ENCODE measurements at regions not wholly inside any gene's neighbourhood (a gene's known extent, or its start where the extent isn't known, plus 50 kb on each side); places are given as distances from the start of the nearest gene placed in this dataset.
"Not testable (repeated sequence)": the region's sequence is repeated elsewhere in the genome, so short reads cannot be mapped to it uniquely, and the experiment has no call there.

- DNase-seq (ENCODE audit: low spot score), result not testable (repeated sequence)
These were observed 772.6 kb downstream of the PRIM2 start for GRCh38 chr6:58090067-58090466.

- not testable (repeated sequence) for DNase-seq (ENCODE audit: low spot score)
These were observed 779.8 kb downstream of the PRIM2 start for GRCh38 chr6:58097251-58097650.

- no peak for DNase-seq (ENCODE audit: low spot score)
These were observed 796.5 kb downstream of the PRIM2 start for GRCh38 chr6:58113960-58114359.

GRCh38 chr6:58117162-58117561 is 799.7 kb downstream of the PRIM2 start:
- DNase-seq (ENCODE audit: low spot score), result not testable (repeated sequence)

GRCh38 chr6:58121616-58122015 is 804.2 kb downstream of the PRIM2 start:
- DNase-seq (ENCODE audit: low spot score), result not testable (repeated sequence)

GRCh38 chr6:58123770-58124169 is 806.3 kb downstream of the PRIM2 start:
- not testable (repeated sequence) for DNase-seq (ENCODE audit: low spot score)

- not testable (repeated sequence) for DNase-seq (ENCODE audit: low spot score)
These were observed 811.1 kb downstream of the PRIM2 start for GRCh38 chr6:58128549-58128948.

GRCh38 chr6:58129098-58129497 is 811.7 kb downstream of the PRIM2 start:
- not testable (repeated sequence) for DNase-seq (ENCODE audit: low spot score)

- DNase-seq (ENCODE audit: low spot score), result not testable (repeated sequence)
These were observed 822.3 kb downstream of the PRIM2 start for GRCh38 chr6:58139746-58140145.

- not testable (repeated sequence) for DNase-seq (ENCODE audit: low spot score)
These were observed 853.6 kb downstream of the PRIM2 start for GRCh38 chr6:58171025-58171424.

GRCh38 chr6:58181557-58182065 is 864.2 kb downstream of the PRIM2 start:
- not testable (repeated sequence) for DNase-seq (ENCODE audit: low spot score)

- not testable (repeated sequence) for DNase-seq (ENCODE audit: low spot score)
These were observed 867.9 kb downstream of the PRIM2 start for GRCh38 chr6:58185300-58185699.

- not testable (repeated sequence) for DNase-seq (ENCODE audit: low spot score)
These were observed 875.8 kb downstream of the PRIM2 start for GRCh38 chr6:58193209-58193608.

GRCh38 chr6:58198301-58198700 is 880.9 kb downstream of the PRIM2 start:
- DNase-seq (ENCODE audit: low spot score), result no peak

GRCh38 chr6:58237124-58237523 is 919.7 kb downstream of the PRIM2 start:
- not testable (repeated sequence) for DNase-seq (ENCODE audit: low spot score)

GRCh38 chr6:58238421-58238820 is 921.0 kb downstream of the PRIM2 start:
- not testable (repeated sequence) for DNase-seq (ENCODE audit: low spot score)

- DNase-seq (ENCODE audit: low spot score), result not testable (repeated sequence)
These were observed 940.2 kb downstream of the PRIM2 start for GRCh38 chr6:58257625-58258024.

GRCh38 chr6:58290177-58290576 is 972.7 kb downstream of the PRIM2 start:
- no peak for DNase-seq (ENCODE audit: low spot score)

GRCh38 chr6:58291319-58291718 is 973.9 kb downstream of the PRIM2 start:
- not testable (repeated sequence) for DNase-seq (ENCODE audit: low spot score)

- DNase-seq (ENCODE audit: low spot score), result not testable (repeated sequence)
These were observed 990.5 kb downstream of the PRIM2 start for GRCh38 chr6:58307901-58308300.

GRCh38 chr6:58332108-58332507 is 1014.7 kb downstream of the PRIM2 start:
- not testable (repeated sequence) for DNase-seq (ENCODE audit: low spot score)

GRCh38 chr6:58342287-58342686 is 1024.9 kb downstream of the PRIM2 start:
- DNase-seq (ENCODE audit: low spot score), result not testable (repeated sequence)

GRCh38 chr6:58347534-58347933 is 1030.1 kb downstream of the PRIM2 start:
- DNase-seq (ENCODE audit: low spot score), result not testable (repeated sequence)

- DNase-seq (ENCODE audit: low spot score), result not testable (repeated sequence)
These were observed 1034.2 kb downstream of the PRIM2 start for GRCh38 chr6:58351619-58352018.

All from globus pallidus (tissue), 1 donor.